ENCODE measurements at regions not wholly inside any gene's neighbourhood (a gene's known extent, or its start where the extent isn't known, plus 50 kb on each side); places are given as distances from the start of the nearest gene placed in this dataset.

GRCh38 chr15:87500240-87500639 is 756.3 kb downstream of the NTRK3 start:
- no peak overlapping the region for H3K27ac Mint-ChIP-seq
- H3K9me3 Mint-ChIP-seq, result no peaks in the 10 kb centered on the region
- TF ChIP-seq CTCF (IDR thresholded peaks at IDR 0.05), result no peak
- H3K36me3 Mint-ChIP-seq (ENCODE audit: low read depth), result no peaks in the 10 kb centered on the region
- no peaks in the 10 kb centered on the region for H3K4me1 Mint-ChIP-seq
- no peak overlapping the region for H3K4me3 Mint-ChIP-seq
- DNase-seq, result no peak
- H3K27me3 Mint-ChIP-seq (ENCODE audit: low read depth, poor library complexity), result no peaks in the 10 kb centered on the region

GRCh38 chr15:87498560-87498959 is 758.0 kb downstream of the NTRK3 start:
- DNase-seq, result no peak
- TF ChIP-seq CTCF (IDR thresholded peaks at IDR 0.05), result no peak
- Mint-ChIP-seq H3K4me1 (no peaks in the 10 kb centered on the region), H3K27ac (no peak overlapping the region), H3K36me3 (ENCODE audit: low read depth) (no peaks in the 10 kb centered on the region), H3K27me3 (ENCODE audit: low read depth, poor library complexity) (no peaks in the 10 kb centered on the region), H3K9me3 (no peaks in the 10 kb centered on the region), H3K4me3 (no peak overlapping the region)

GRCh38 chr15:87496795-87497194 is 759.7 kb downstream of the NTRK3 start:
- Mint-ChIP-seq H3K4me1 (no peaks in the 10 kb centered on the region), H3K4me3 (no peak overlapping the region)

GRCh38 chr15:87496109-87496508 is 760.4 kb downstream of the NTRK3 start:
- H3K27ac Mint-ChIP-seq, result no peak overlapping the region
- H3K36me3 Mint-ChIP-seq (ENCODE audit: low read depth), result no peaks in the 10 kb centered on the region
- no peaks in the 10 kb centered on the region for H3K9me3 Mint-ChIP-seq
- H3K27me3 Mint-ChIP-seq (ENCODE audit: low read depth, poor library complexity), result peaks cover 3% of the 10 kb centered on the region
- TF ChIP-seq CTCF (IDR thresholded peaks at IDR 0.05), result no peak
- H3K4me3 Mint-ChIP-seq, result no peak overlapping the region
- no peaks in the 10 kb centered on the region for H3K4me1 Mint-ChIP-seq
- no peak for DNase-seq

More at GRCh38 chr15:87496795-87497194, 759.7 kb downstream of the NTRK3 start:
- Mint-ChIP-seq H3K27me3 (ENCODE audit: low read depth, poor library complexity) (no peaks in the 10 kb centered on the region), H3K27ac (peak overlapping the region; percentile 0), H3K36me3 (ENCODE audit: low read depth) (no peaks in the 10 kb centered on the region), H3K9me3 (no peaks in the 10 kb centered on the region)
- no peak for DNase-seq
- no peak for TF ChIP-seq CTCF (IDR thresholded peaks at IDR 0.05)

GRCh38 chr15:87493803-87494202 is 762.7 kb downstream of the NTRK3 start:
- Mint-ChIP-seq H3K36me3 (ENCODE audit: low read depth) (no peaks in the 10 kb centered on the region), H3K4me1 (no peaks in the 10 kb centered on the region), H3K4me3 (no peak overlapping the region), H3K27me3 (ENCODE audit: low read depth, poor library complexity) (peaks cover 4% of the 10 kb centered on the region), H3K27ac (no peak overlapping the region), H3K9me3 (no peaks in the 10 kb centered on the region)
- TF ChIP-seq CTCF (IDR thresholded peaks at IDR 0.05), result no peak
- DNase-seq, result no peak

GRCh38 chr15:87492321-87492720 is 764.2 kb downstream of the NTRK3 start:
- no peak overlapping the region for H3K27ac Mint-ChIP-seq
- H3K4me1 Mint-ChIP-seq, result no peaks in the 10 kb centered on the region
- H3K4me3 Mint-ChIP-seq, result no peak overlapping the region
- no peak for TF ChIP-seq CTCF (IDR thresholded peaks at IDR 0.05)
- DNase-seq, result no peak
- H3K27me3 Mint-ChIP-seq (ENCODE audit: low read depth, poor library complexity), result peaks cover 4% of the 10 kb centered on the region
- H3K36me3 Mint-ChIP-seq (ENCODE audit: low read depth), result no peaks in the 10 kb centered on the region
- no peaks in the 10 kb centered on the region for H3K9me3 Mint-ChIP-seq

All from nephron progenitor cell (in vitro differentiated cells).